ENCODE measurements at regions not wholly inside any gene's neighbourhood (a gene's known extent, or its start where the extent isn't known, plus 50 kb on each side); places are given as distances from the start of the nearest gene placed in this dataset.
"Not testable (repeated sequence)": the region's sequence is repeated elsewhere in the genome, so short reads cannot be mapped to it uniquely, and the experiment has no call there.

DNA sequence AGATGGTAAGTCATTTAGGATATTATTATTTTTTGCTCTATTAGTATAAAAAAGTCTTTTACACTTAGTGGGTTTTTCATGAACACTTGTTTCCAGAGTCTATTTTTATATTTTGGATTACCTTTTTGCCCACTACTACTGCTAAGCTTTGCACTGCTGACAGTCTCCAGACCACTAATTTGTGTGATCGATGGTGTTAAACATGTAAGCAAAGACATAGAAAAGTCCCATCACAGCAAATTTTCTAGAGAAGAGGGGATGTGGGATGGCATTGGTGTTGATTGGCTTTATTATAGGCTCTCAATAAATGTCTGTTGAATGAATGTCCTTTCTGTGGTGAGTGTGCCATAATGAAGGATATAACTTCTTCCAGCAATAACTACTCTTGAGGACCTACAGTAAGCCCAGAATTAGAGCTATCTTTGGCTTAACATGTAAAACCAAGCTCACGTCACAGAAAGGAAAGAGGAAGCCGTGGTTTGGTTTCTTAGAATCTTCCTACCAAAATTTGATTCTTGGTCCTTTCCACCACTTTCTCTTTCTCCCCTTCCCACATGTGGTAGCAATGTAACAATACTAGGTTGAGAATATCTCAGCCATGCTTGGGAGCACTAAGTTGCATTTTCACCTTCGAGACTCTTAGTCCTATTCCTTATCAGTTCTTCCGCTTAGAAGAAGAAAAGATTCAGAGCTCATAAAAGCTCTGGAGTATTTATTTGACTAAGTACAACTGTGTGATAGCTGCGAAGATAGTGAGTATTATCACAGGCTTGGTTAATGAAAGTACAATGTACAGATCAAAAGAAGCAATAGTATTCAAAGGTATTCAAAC, 90.6 kb upstream of the UMPS start:
- TF ChIP-seq, protein P1, sequence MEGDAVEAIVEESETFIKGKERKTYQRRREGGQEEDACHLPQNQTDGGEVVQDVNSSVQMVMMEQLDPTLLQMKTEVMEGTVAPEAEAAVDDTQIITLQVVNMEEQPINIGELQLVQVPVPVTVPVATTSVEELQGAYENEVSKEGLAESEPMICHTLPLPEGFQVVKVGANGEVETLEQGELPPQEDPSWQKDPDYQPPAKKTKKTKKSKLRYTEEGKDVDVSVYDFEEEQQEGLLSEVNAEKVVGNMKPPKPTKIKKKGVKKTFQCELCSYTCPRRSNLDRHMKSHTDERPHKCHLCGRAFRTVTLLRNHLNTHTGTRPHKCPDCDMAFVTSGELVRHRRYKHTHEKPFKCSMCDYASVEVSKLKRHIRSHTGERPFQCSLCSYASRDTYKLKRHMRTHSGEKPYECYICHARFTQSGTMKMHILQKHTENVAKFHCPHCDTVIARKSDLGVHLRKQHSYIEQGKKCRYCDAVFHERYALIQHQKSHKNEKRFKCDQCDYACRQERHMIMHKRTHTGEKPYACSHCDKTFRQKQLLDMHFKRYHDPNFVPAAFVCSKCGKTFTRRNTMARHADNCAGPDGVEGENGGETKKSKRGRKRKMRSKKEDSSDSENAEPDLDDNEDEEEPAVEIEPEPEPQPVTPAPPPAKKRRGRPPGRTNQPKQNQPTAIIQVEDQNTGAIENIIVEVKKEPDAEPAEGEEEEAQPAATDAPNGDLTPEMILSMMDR (IDR thresholded peaks at IDR 0.05; ENCODE audit: low read depth, low read length) = no peak
- no peak for DNase-seq (ENCODE audit: extremely low read depth, low read depth)

DNA sequence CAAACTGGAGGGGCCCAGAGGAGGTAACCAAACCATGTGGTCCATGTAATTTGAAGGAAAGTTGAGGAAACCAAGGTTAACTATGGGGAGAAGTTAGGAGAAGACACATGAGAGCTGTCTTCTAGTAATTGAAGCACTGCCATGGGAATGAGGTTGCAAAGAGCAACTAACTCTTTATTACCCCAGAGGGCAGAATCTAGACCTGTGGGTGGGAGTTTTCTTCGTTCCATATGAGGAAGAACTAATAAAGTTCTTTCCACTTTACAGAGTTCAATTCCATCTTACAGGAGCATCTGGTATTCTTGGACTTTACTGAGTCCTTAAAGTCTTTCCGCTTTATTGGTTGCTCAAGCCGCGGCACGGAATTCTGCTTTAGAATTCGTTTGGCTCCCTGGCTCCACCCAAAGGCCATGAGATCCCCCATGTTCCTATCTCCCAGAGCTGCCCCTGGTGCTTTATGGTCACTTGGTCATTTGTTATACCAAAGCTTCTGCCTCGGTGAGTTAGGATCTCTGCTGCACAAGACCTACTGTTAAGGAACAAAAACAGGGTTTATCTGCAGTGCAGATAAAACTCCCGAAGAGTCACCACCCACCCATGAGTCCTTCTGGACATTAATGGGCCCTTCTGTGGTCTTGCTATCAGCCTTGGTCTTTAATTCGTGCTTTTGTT, 89.5 kb upstream of the UMPS start:
- no peak for DNase-seq (ENCODE audit: extremely low read depth, low read depth)
- TF ChIP-seq, protein P1 (IDR thresholded peaks at IDR 0.05; ENCODE audit: low read depth, low read length) = no peak

DNA sequence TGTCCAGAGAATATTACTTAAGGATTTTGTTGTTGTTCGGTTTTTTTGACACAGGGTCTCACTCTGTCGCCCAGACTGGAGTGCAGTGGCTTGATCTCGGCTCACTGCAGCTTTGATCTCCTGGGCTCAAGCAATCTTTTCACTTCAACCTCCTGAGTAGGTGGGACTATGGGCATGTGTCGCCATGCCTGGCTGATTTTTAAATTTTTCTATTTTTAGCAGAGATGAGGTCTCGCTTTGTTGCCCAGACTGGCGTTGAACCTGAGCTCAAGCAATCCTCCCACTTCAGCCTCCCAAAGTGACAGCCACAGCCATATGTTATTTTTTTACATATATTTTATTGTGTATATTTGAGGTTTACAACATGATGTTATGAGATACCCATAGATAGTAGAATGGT, 86.8 kb upstream of the UMPS start:
- TF ChIP-seq, protein P1 (IDR thresholded peaks at IDR 0.05; ENCODE audit: low read depth, low read length) = no peak
- no peak for DNase-seq (ENCODE audit: extremely low read depth, low read depth)

DNA sequence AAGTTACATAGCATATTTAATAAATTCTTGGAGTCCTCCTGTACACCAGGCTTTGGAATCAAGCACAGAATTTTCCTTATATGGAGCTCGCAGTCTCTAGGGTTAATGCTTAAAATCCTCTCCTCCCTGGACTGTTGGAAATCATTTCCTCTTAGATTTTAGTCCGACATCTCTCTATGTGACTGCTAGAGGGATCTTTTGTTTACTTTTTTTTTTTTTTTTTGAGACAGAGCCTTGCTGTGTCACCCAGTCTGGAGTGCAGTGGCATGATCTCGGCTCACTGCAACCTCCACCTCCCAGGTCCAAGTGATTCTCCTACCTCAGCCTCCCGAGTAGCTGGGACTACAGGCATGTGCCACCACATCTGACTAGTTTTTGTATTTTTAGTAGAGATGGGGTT, 84.1 kb upstream of the UMPS start:
- DNase-seq (ENCODE audit: extremely low read depth, low read depth) = not testable (repeated sequence)

DNA sequence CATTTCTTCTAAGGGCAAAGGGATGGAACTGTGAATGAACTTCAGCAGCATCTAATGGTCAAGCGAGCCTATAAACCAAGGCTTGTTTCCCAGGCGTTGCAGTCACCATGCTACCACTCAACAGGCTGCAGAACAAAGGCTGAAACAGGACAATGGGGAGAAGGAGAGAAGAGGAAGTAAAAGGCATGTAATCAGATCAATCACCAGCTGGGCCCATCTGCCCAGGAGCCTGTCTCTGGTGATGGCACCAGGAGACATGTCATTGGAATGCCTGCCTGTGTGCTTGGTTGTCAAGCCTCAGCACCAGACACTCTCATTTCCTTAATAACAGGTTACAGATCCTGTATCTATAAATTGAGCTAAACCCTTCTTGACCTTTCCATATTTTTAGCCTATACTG, 81.7 kb upstream of the UMPS start:
- TF ChIP-seq, protein P1 (IDR thresholded peaks at IDR 0.05; ENCODE audit: low read depth, low read length) = no peak
- no peak for DNase-seq (ENCODE audit: extremely low read depth, low read depth)

DNA sequence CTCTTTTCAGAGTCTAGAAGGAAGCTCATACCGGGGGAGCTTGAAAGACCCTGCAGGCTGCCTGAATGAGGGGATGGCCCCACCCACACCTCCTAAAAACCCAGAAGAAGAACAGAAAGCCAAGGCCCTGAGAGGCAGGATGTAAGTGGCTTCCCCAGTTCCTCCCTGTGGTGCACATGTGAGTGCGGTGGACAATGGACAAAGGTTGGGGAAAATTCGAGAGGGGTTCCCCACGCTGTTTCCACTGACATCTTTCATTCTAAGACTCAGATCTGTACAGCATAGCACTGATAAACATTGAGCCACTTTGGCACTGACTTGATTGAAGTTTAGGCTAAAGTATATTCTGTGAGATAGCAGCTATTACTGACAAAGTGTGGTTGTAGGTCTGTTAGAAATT, 79.5 kb upstream of the UMPS start:
- DNase-seq (ENCODE audit: extremely low read depth, low read depth) = no peak
- TF ChIP-seq, protein P1 (IDR thresholded peaks at IDR 0.05; ENCODE audit: low read depth, low read length) = no peak

DNA sequence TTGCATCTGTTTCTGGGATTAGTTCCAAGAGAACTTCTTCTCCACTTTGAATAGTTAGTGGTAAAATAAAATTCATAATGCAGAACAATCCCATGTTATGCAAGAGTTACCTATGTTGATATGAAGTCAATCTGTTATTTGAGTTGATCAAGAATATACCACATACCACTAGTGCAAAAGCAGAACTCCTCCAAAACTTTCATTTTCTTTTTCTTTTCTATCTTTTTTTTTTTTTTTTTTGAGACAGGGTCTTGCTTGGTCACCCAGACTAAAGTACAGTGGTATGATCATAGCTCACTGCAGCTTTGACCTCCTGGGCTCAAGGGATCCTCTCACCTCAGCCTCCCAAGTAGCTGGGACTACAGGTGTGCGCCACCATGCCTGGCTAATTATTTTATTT, 78.8 kb upstream of the UMPS start:
- DNase-seq (ENCODE audit: extremely low read depth, low read depth) = not testable (repeated sequence)

DNA sequence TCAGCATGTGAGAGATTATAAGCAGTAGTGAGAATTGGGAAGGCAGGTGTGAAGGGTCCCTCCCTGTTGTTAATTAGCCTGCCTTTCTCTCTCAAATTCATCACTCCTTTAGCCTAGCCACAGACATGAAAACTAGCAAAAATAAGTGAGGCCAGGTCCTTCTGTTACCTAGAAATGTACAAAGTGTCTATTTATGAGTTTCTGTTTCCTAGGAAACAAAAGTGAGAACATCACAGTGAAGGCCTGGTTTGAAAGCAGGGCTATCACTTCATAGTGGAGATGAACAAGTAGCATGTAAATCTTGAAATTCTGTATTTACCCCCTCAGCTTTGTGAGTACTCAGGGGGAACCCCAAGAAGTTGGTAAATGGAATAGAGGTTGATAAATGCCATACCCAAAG, 78.2 kb upstream of the UMPS start:
- no peak for DNase-seq (ENCODE audit: extremely low read depth, low read depth)
- TF ChIP-seq, protein P1 (IDR thresholded peaks at IDR 0.05; ENCODE audit: low read depth, low read length) = no peak
